Trophoblast cell (in vitro differentiated cells and primary cell): ENCODE measurements at regions not wholly inside any gene's neighbourhood (a gene's known extent, or its start where the extent isn't known, plus 50 kb on each side); places are given as distances from the start of the nearest gene placed in this dataset.

ENCODE experiments used
- DNase-seq, 2 donors: peaks; one replicate each; pipeline ENCODE4 v3.0.0-alpha.2; 2016
- H2AFZ ChIP-seq: 2 replicates; pipeline ENCODE4 v1.6.1; 2013; ENCODE audit warnings: low read length, moderate library complexity, mild to moderate bottlenecking; ENCODE audit not compliant: insufficient read depth, poor library complexity
- H2AK5ac ChIP-seq: 2 replicates; pipeline ENCODE4 v1.6.1; 2013; ENCODE audit warnings: mild to moderate bottlenecking, low read length
- H2BK120ac ChIP-seq: 2 replicates; pipeline ENCODE4 v1.6.1; 2013; ENCODE audit warnings: low read length, mild to moderate bottlenecking, moderate library complexity; ENCODE audit not compliant: insufficient read depth, poor library complexity
- H2BK12ac ChIP-seq: 2 replicates; pipeline ENCODE4 v1.6.1; 2013; ENCODE audit warnings: mild to moderate bottlenecking, low read length, moderate library complexity
- H2BK5ac ChIP-seq: 2 replicates; pipeline ENCODE4 v1.6.1; 2013; ENCODE audit warnings: low read length, low read depth, moderate library complexity, mild to moderate bottlenecking; ENCODE audit not compliant: poor library complexity
- H3K14ac ChIP-seq: 2 replicates; pipeline ENCODE4 v1.6.1; 2013; ENCODE audit warnings: mild to moderate bottlenecking, low read length
- H3K18ac ChIP-seq: 2 replicates; pipeline ENCODE4 v1.6.1; 2013; ENCODE audit warnings: mild to moderate bottlenecking, low read length
- H3K23ac ChIP-seq: 2 replicates; pipeline ENCODE4 v1.6.1; 2013; ENCODE audit warnings: low read length
- H3K27ac ChIP-seq: 2 replicates; pipeline ENCODE4 v1.5.1; 2013; ENCODE audit warnings: low read depth, mild to moderate bottlenecking, inconsistent platforms, low read length, moderate library complexity
- H3K27me3 ChIP-seq: 2 replicates; pipeline ENCODE4 v1.6.1; 2013; ENCODE audit warnings: inconsistent platforms, mild to moderate bottlenecking, low read length, moderate library complexity; ENCODE audit not compliant: insufficient read depth
- H3K36me3 ChIP-seq, 2 experiments: 1 replicate in 1 of 2; 2 replicates in 1 of 2; pipeline ENCODE4 v1.6.1; 2013; ENCODE audit warnings: low read length in 2 of 2, mild to moderate bottlenecking in 2 of 2, moderate library complexity in 1 of 2; ENCODE audit not compliant: insufficient read depth in 2 of 2, control insufficient read depth in 1 of 2
- H3K4ac ChIP-seq: 2 replicates; pipeline ENCODE4 v1.6.1; 2013; ENCODE audit warnings: low read depth, mild to moderate bottlenecking, low read length, moderate library complexity
- H3K4me1 ChIP-seq, 2 experiments: 1 replicate in 1 of 2; 2 replicates in 1 of 2; pipeline ENCODE4 v1.6.1; 2013; ENCODE audit warnings: low read length in 2 of 2, mild to moderate bottlenecking in 2 of 2, moderate library complexity in 1 of 2; ENCODE audit not compliant: insufficient read depth in 2 of 2, control insufficient read depth in 1 of 2
- H3K4me2 ChIP-seq: 2 replicates; pipeline ENCODE4 v1.6.1; 2013; ENCODE audit warnings: inconsistent platforms, mild to moderate bottlenecking, low read length, moderate library complexity
- H3K4me3 ChIP-seq: 2 replicates; pipeline ENCODE4 v1.5.1; 2013; ENCODE audit warnings: mild to moderate bottlenecking, low read depth, low read length, inconsistent platforms
- H3K79me1 ChIP-seq: one replicate; pipeline ENCODE4 v1.6.1; 2013; ENCODE audit warnings: low read length
- H3K79me2 ChIP-seq: 2 replicates; pipeline ENCODE4 v1.6.1; 2013; ENCODE audit warnings: low read length, mild to moderate bottlenecking; ENCODE audit not compliant: control insufficient read depth, insufficient read depth, poor library complexity
- H3K9ac ChIP-seq: 2 replicates; pipeline ENCODE4 v1.6.1; 2013; ENCODE audit warnings: mild to moderate bottlenecking, low read length
- H3K9me3 ChIP-seq: 2 replicates; pipeline ENCODE4 v1.6.1; 2013; ENCODE audit warnings: low read depth, mild to moderate bottlenecking, control low read depth, inconsistent platforms, low read length; ENCODE audit not compliant: insufficient read depth
- H4K12ac ChIP-seq: 2 replicates; pipeline ENCODE4 v1.6.1; 2013; ENCODE audit warnings: low read depth, mild to moderate bottlenecking, low read length, moderate library complexity
- H4K8ac ChIP-seq: 2 replicates; pipeline ENCODE4 v1.6.1; 2013; ENCODE audit warnings: low read depth, mild to moderate bottlenecking, low read length, moderate library complexity
- H4K91ac ChIP-seq: one replicate; pipeline ENCODE4 v1.6.1; 2013; ENCODE audit warnings: low read depth, mild to moderate bottlenecking, low read length, moderate library complexity
- WGBS: extraction: QIAGEN DNeasy Blood & Tissue Kit; methylation state at CpG from one replicate; pipeline ENCODE4 v1.1.7; 2013; ENCODE audit warnings: missing lambda C conversion rate; ENCODE audit not compliant: insufficient read length, insufficient coverage; ENCODE audit errors: extremely low coverage; 5-methylcytosine and 5-hydroxymethylcytosine counted together

- Histone ChIP-seq H2AK5ac (no peak overlapping the region), H3K79me1 (no peaks in the 10 kb centered on the region), H3K4ac (no peak overlapping the region), H3K9me3 (no peaks in the 10 kb centered on the region), H4K12ac (no peak overlapping the region), H3K4me2 (no peak overlapping the region), H3K9ac (no peak overlapping the region), H3K4me3 (no peak overlapping the region), H4K91ac (no peak overlapping the region), H3K18ac (no peak overlapping the region), H3K36me3 (no peaks in the 10 kb centered on the region), H3K23ac (no peak overlapping the region), H3K4me1 (peaks cover 3% of the 10 kb centered on the region in 2 experiments), H3K27ac (no peak overlapping the region), H4K8ac (no peak overlapping the region), H3K79me2 (no peaks in the 10 kb centered on the region), H2BK120ac (no peak overlapping the region), H2BK12ac (no peak overlapping the region), H3K14ac (no peak overlapping the region), H3K27me3 (no peaks in the 10 kb centered on the region), H2BK5ac (no peak overlapping the region), H2AFZ (no peak overlapping the region)
- no CpG with 5 or more reads among the region's 4 CpGs for WGBS
- peak; percentile 26 to 56 for DNase-seq
These were observed 239.3 kb downstream of the RMST start for GRCh38 chr12:97701901-97702300.

- no peak overlapping the region for H3K9ac ChIP-seq
- no peak overlapping the region for H3K18ac ChIP-seq
- no peaks in the 10 kb centered on the region for H3K27me3 ChIP-seq
- H3K27ac ChIP-seq, result no peak overlapping the region
- H3K4ac ChIP-seq, result no peak overlapping the region
- H4K12ac ChIP-seq, result no peak overlapping the region
- H3K14ac ChIP-seq, result no peak overlapping the region
- H4K91ac ChIP-seq, result no peak overlapping the region
- H2AK5ac ChIP-seq, result no peak overlapping the region
- no peak overlapping the region for H3K23ac ChIP-seq
- no peak overlapping the region for H2AFZ ChIP-seq
- no peak overlapping the region for H3K4me2 ChIP-seq
- no peak overlapping the region for H2BK120ac ChIP-seq
- H3K4me1 ChIP-seq, result no peaks in the 10 kb centered on the region
- H4K8ac ChIP-seq, result no peak overlapping the region
- H2BK5ac ChIP-seq, result no peak overlapping the region
- no peak overlapping the region for H3K4me3 ChIP-seq
- H3K9me3 ChIP-seq, result no peaks in the 10 kb centered on the region
- no peaks in the 10 kb centered on the region for H3K36me3 ChIP-seq
- WGBS, result no CpG with 5 or more reads among the region's 1 CpG
- H3K79me1 ChIP-seq, result no peaks in the 10 kb centered on the region
- no peak overlapping the region for H2BK12ac ChIP-seq
- DNase-seq, result no peak
- no peaks in the 10 kb centered on the region for H3K79me2 ChIP-seq
These were observed 248.8 kb downstream of the RMST start for GRCh38 chr12:97711392-97711791.

- Histone ChIP-seq H3K23ac (no peak overlapping the region), H2AFZ (no peak overlapping the region), H2BK12ac (no peak overlapping the region), H3K9me3 (no peaks in the 10 kb centered on the region), H2BK5ac (no peak overlapping the region), H3K36me3 (no peaks in the 10 kb centered on the region), H3K27me3 (no peaks in the 10 kb centered on the region), H3K4me3 (no peak overlapping the region), H3K4me2 (no peak overlapping the region), H2AK5ac (no peak overlapping the region), H3K27ac (no peak overlapping the region), H3K9ac (no peak overlapping the region), H3K18ac (no peak overlapping the region), H3K79me2 (no peaks in the 10 kb centered on the region), H3K14ac (no peak overlapping the region), H4K91ac (no peak overlapping the region), H4K8ac (no peak overlapping the region), H3K79me1 (no peaks in the 10 kb centered on the region), H2BK120ac (no peak overlapping the region), H4K12ac (no peak overlapping the region), H3K4me1 (no peaks in the 10 kb centered on the region), H3K4ac (no peak overlapping the region)
- WGBS, result no CpG with 5 or more reads among the region's 1 CpG
- DNase-seq, result no peak
These were observed 250.7 kb downstream of the RMST start for GRCh38 chr12:97713270-97713669.

GRCh38 chr12:97714107-97714563, 251.5 kb downstream of the RMST start:
- Histone ChIP-seq H3K9ac (no peak overlapping the region), H3K9me3 (no peaks in the 10 kb centered on the region)
- WGBS, result no CpG with 5 or more reads among the region's 4 CpGs

More at GRCh38 chr12:97714107-97714563, 251.5 kb downstream of the RMST start:
- Histone ChIP-seq H3K79me2 (no peaks in the 10 kb centered on the region), H3K79me1 (no peaks in the 10 kb centered on the region), H3K23ac (no peak overlapping the region), H2BK5ac (no peak overlapping the region), H4K12ac (no peak overlapping the region), H2AFZ (no peak overlapping the region), H2AK5ac (no peak overlapping the region), H2BK12ac (no peak overlapping the region), H3K4ac (no peak overlapping the region), H4K91ac (no peak overlapping the region), H3K27ac (no peak overlapping the region), H3K27me3 (no peaks in the 10 kb centered on the region), H3K4me3 (no peak overlapping the region), H3K4me2 (no peak overlapping the region), H3K36me3 (no peaks in the 10 kb centered on the region), H2BK120ac (no peak overlapping the region), H3K14ac (no peak overlapping the region), H4K8ac (no peak overlapping the region), H3K18ac (no peak overlapping the region), H3K4me1 (no peaks in the 10 kb centered on the region)
- no peak for DNase-seq
